Liver (tissue), 7 donors: ENCODE measurements at regions not wholly inside any gene's neighbourhood (a gene's known extent, or its start where the extent isn't known, plus 50 kb on each side); places are given as distances from the start of the nearest gene placed in this dataset.

Experiments used
- DNase-seq: peaks from one replicate; pipeline ENCODE4 v3.0.0-alpha.2; 2017; ENCODE audit warnings: low spot score
- H3K27ac ChIP-seq, 2 donors: one replicate each; pipeline ENCODE4 v1.7.0; 2013; ENCODE audit warnings: inconsistent platforms in 2 of 2, low read length in 2 of 2, control low read depth in 1 of 2, low read depth in 1 of 2, mild to moderate bottlenecking in 1 of 2
- H3K27me3 ChIP-seq, 4 donors: one replicate each; pipeline versions ENCODE4 v1.6.1 to v1.7.0; 2013; ENCODE audit warnings: low read length in 3 of 4, inconsistent platforms in 1 of 4, mild to moderate bottlenecking in 1 of 4, moderate library complexity in 1 of 4; ENCODE audit not compliant: control insufficient read depth in 4 of 4, insufficient read depth in 4 of 4
- H3K36me3 ChIP-seq, 4 donors: one replicate each; pipeline versions ENCODE4 v1.6.1 to v1.7.0; 2013; ENCODE audit warnings: low read length in 3 of 4, mild to moderate bottlenecking in 3 of 4, low read depth in 1 of 4, moderate library complexity in 1 of 4; ENCODE audit not compliant: control insufficient read depth in 4 of 4, insufficient read depth in 3 of 4
- H3K4me1 ChIP-seq, 4 donors: one replicate each; pipeline versions ENCODE4 v1.6.1 to v1.7.0; 2013; ENCODE audit warnings: low read length in 3 of 4, mild to moderate bottlenecking in 3 of 4, moderate library complexity in 1 of 4; ENCODE audit not compliant: control insufficient read depth in 4 of 4, insufficient read depth in 4 of 4
- H3K4me3 ChIP-seq, 3 donors: one replicate each; pipeline versions ENCODE4 v1.6.1 to v1.7.0; 2013; ENCODE audit warnings: low read length in 3 of 3, control low read depth in 1 of 3, low read depth in 1 of 3, mild to moderate bottlenecking in 1 of 3
- H3K9ac ChIP-seq, 2 donors: one replicate each; pipeline ENCODE4 v1.7.0; 2013; ENCODE audit warnings: low read length in 2 of 2, mild to moderate bottlenecking in 2 of 2, moderate library complexity in 2 of 2, control low read depth in 1 of 2, low read depth in 1 of 2
- H3K9me3 ChIP-seq, 4 donors: one replicate each; pipeline versions ENCODE4 v1.6.1 to v1.7.0; 2013; ENCODE audit warnings: low read length in 3 of 4; ENCODE audit not compliant: control insufficient read depth in 4 of 4
- FOXA1 ChIP-seq: IDR thresholded peaks from 2 replicates; pipeline ENCODE4 v1.6.1; 2016; ENCODE audit warnings: antibody characterized with exemption
- FOXA2 ChIP-seq: IDR thresholded peaks from 2 replicates; pipeline ENCODE4 v1.6.1; 2016; ENCODE audit warnings: antibody characterized with exemption
- GABPA ChIP-seq, 2 donors: IDR thresholded peaks in 1 of 2; conservative IDR thresholded peaks in 1 of 2; 2 replicates each; pipeline ENCODE4 v1.6.1; 2016; ENCODE audit warnings: antibody characterized with exemption in 2 of 2, mild to moderate bottlenecking in 1 of 2, moderate library complexity in 1 of 2
- HNF4A ChIP-seq, 2 donors: conservative IDR thresholded peaks; 2 replicates each; pipeline ENCODE4 v1.6.1; 2016; ENCODE audit warnings: antibody characterized with exemption in 2 of 2, mild to moderate bottlenecking in 2 of 2
- HNF4G ChIP-seq: IDR thresholded peaks from 2 replicates; pipeline ENCODE4 v1.6.1; 2016; ENCODE audit warnings: antibody characterized with exemption
- JUND ChIP-seq, 2 donors: IDR thresholded peaks; 2 replicates each; pipeline ENCODE4 v1.6.1; 2016; ENCODE audit warnings: antibody characterized with exemption in 2 of 2
- NR2F2 ChIP-seq: IDR thresholded peaks from 2 replicates; pipeline ENCODE4 v1.6.1; 2016; ENCODE audit warnings: antibody characterized with exemption
- RAD21 ChIP-seq, 2 donors: IDR thresholded peaks; 2 replicates each; pipeline ENCODE4 v1.6.1; 2016; ENCODE audit warnings: antibody characterized with exemption in 2 of 2, mild to moderate bottlenecking in 2 of 2
- SP1 ChIP-seq: IDR thresholded peaks from 2 replicates; pipeline ENCODE4 v1.6.1; 2018; ENCODE audit warnings: antibody characterized with exemption, mild to moderate bottlenecking
- TAF1 ChIP-seq: conservative IDR thresholded peaks from 2 replicates; pipeline ENCODE4 v1.6.1; 2016; ENCODE audit warnings: antibody characterized with exemption, mild to moderate bottlenecking
- YY1 ChIP-seq: IDR thresholded peaks from 2 replicates; pipeline ENCODE4 v1.6.1; 2016; ENCODE audit warnings: antibody characterized with exemption, mild to moderate bottlenecking
- WGBS: extraction: QIAGEN DNeasy Blood & Tissue Kit; methylation state at CpG from one replicate; pipeline ENCODE4 v1.1.7; 2013; 5-methylcytosine and 5-hydroxymethylcytosine counted together
- TF ChIP-seq, protein P1 (sequence below): IDR thresholded peaks from 2 replicates; pipeline ENCODE4 v1.6.1; 2016; ENCODE audit warnings: antibody characterized with exemption
- TF ChIP-seq, protein P2 (sequence below): IDR thresholded peaks from 2 replicates; pipeline ENCODE4 v1.6.1; 2016; ENCODE audit warnings: antibody characterized with exemption
- TF ChIP-seq, protein P3 (sequence below): IDR thresholded peaks from 2 replicates; pipeline ENCODE4 v1.6.1; 2016; ENCODE audit warnings: antibody characterized with exemption, mild to moderate bottlenecking
- TF ChIP-seq, protein P4 (sequence below): IDR thresholded peaks from 2 replicates; pipeline ENCODE4 v1.6.1; 2016; ENCODE audit warnings: antibody characterized with exemption
- donor health status: healthy.
- donor health status: healthy.
- donor health status: healthy.
- donor health status: healthy.

DNA sequence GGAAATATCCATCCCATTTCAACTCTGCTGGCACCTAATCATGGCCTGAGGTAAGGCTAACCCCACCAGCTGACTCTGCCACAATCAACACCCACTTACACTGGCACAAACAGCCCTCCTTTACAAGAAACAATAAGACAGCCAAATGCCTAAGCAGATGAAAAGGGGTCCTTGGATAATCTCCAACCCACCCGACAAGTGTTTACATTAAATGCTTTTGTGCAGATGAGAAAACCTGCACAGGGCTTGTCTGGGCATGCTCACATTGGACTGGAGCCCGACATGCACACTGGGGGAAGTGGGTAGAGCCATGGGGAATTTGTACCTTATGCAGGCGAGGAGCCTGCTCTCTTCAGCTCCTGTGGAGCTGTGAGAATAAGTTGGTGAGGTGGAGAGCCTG lies 138.9 kb upstream of the ITM2A start:
- no peaks in the 10 kb centered on the region for H3K4me1 ChIP-seq
- no peak for DNase-seq
- 56% methylated on average over 3 of the region's 3 CpGs for WGBS
- H3K27ac ChIP-seq = no peak overlapping the region
- H3K4me3 ChIP-seq = no peak overlapping the region
- peaks cover 0 to 4% (median 2%) of the 10 kb centered on the region in 4 donors for H3K9me3 ChIP-seq
- no peak for TF ChIP-seq SP1
- TF ChIP-seq, protein P1, sequence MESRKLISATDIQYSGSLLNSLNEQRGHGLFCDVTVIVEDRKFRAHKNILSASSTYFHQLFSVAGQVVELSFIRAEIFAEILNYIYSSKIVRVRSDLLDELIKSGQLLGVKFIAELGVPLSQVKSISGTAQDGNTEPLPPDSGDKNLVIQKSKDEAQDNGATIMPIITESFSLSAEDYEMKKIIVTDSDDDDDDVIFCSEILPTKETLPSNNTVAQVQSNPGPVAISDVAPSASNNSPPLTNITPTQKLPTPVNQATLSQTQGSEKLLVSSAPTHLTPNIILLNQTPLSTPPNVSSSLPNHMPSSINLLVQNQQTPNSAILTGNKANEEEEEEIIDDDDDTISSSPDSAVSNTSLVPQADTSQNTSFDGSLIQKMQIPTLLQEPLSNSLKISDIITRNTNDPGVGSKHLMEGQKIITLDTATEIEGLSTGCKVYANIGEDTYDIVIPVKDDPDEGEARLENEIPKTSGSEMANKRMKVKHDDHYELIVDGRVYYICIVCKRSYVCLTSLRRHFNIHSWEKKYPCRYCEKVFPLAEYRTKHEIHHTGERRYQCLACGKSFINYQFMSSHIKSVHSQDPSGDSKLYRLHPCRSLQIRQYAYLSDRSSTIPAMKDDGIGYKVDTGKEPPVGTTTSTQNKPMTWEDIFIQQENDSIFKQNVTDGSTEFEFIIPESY = no peak
- TF ChIP-seq, protein P2, sequence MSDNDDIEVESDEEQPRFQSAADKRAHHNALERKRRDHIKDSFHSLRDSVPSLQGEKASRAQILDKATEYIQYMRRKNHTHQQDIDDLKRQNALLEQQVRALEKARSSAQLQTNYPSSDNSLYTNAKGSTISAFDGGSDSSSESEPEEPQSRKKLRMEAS = no peak
- no peak for TF ChIP-seq YY1
- TF ChIP-seq FOXA1 = no peak
- TF ChIP-seq NR2F2 = no peak
- TF ChIP-seq RAD21 (IDR thresholded peaks at IDR 0.05) = no peak
- TF ChIP-seq FOXA2 = no peak
- no peak for TF ChIP-seq JUND (IDR thresholded peaks at IDR 0.05)
- no peak for TF ChIP-seq HNF4G
- no peak for TF ChIP-seq GABPA (IDR thresholded peaks at IDR 0.05 in 1 of 2, conservative IDR thresholded peaks at IDR 0.05 in 1 of 2)
- no peak for TF ChIP-seq TAF1
- H3K9ac ChIP-seq = no peak overlapping the region
- H3K36me3 ChIP-seq = no peaks in the 10 kb centered on the region
- peaks cover 0 to 2% (median 0%) of the 10 kb centered on the region in 4 donors for H3K27me3 ChIP-seq

DNA sequence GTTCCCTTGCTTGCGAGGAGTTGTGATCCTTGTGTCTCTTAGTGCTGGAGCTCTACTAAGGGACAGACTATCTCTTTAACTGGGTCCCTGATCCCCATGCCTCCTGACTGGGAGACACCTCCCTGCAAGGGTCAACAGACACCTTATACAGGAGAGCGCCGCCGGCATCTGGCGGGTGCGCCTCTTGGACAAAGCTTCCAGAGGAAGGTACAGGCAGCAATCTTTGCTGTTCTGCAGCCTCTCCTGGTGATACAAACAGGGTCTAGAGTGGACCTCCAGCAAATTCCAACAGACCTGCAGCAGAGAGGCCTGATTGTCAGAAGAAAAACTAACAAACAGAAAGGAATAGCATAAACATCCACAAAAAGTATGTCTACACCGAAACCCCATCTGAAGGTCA lies 115.6 kb upstream of the ITM2A start:
- H3K9me3 ChIP-seq = no peaks in the 10 kb centered on the region
- no peaks in the 10 kb centered on the region for H3K27me3 ChIP-seq
- TF ChIP-seq, protein P3, sequence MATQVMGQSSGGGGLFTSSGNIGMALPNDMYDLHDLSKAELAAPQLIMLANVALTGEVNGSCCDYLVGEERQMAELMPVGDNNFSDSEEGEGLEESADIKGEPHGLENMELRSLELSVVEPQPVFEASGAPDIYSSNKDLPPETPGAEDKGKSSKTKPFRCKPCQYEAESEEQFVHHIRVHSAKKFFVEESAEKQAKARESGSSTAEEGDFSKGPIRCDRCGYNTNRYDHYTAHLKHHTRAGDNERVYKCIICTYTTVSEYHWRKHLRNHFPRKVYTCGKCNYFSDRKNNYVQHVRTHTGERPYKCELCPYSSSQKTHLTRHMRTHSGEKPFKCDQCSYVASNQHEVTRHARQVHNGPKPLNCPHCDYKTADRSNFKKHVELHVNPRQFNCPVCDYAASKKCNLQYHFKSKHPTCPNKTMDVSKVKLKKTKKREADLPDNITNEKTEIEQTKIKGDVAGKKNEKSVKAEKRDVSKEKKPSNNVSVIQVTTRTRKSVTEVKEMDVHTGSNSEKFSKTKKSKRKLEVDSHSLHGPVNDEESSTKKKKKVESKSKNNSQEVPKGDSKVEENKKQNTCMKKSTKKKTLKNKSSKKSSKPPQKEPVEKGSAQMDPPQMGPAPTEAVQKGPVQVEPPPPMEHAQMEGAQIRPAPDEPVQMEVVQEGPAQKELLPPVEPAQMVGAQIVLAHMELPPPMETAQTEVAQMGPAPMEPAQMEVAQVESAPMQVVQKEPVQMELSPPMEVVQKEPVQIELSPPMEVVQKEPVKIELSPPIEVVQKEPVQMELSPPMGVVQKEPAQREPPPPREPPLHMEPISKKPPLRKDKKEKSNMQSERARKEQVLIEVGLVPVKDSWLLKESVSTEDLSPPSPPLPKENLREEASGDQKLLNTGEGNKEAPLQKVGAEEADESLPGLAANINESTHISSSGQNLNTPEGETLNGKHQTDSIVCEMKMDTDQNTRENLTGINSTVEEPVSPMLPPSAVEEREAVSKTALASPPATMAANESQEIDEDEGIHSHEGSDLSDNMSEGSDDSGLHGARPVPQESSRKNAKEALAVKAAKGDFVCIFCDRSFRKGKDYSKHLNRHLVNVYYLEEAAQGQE = no peak
- TF ChIP-seq SP1 (no peak), GABPA (IDR thresholded peaks at IDR 0.05 in 1 of 2, conservative IDR thresholded peaks at IDR 0.05 in 1 of 2) (no peak), JUND (IDR thresholded peaks at IDR 0.05) (no peak), TAF1 (no peak), YY1 (no peak), FOXA2 (no peak), HNF4A (conservative IDR thresholded peaks at IDR 0.05) (no peak), RAD21 (IDR thresholded peaks at IDR 0.05) (no peak), FOXA1 (no peak), HNF4G (no peak)
- TF ChIP-seq, protein P2 = no peak
- TF ChIP-seq, protein P4, sequence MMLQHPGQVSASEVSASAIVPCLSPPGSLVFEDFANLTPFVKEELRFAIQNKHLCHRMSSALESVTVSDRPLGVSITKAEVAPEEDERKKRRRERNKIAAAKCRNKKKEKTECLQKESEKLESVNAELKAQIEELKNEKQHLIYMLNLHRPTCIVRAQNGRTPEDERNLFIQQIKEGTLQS = no peak
- TF ChIP-seq, protein P1 = no peak
- no peak overlapping the region for H3K27ac ChIP-seq
- DNase-seq = no peak
- no peak overlapping the region for H3K4me3 ChIP-seq
- H3K4me1 ChIP-seq = no peaks in the 10 kb centered on the region
- H3K9ac ChIP-seq = no peak overlapping the region
- WGBS = 91% methylated on average over 7 of the region's 7 CpGs
- no peaks in the 10 kb centered on the region for H3K36me3 ChIP-seq
